ENCODE measurements at regions not wholly inside any gene's neighbourhood (a gene's known extent, or its start where the extent isn't known, plus 50 kb on each side); places are given as distances from the start of the nearest gene placed in this dataset.

DNA sequence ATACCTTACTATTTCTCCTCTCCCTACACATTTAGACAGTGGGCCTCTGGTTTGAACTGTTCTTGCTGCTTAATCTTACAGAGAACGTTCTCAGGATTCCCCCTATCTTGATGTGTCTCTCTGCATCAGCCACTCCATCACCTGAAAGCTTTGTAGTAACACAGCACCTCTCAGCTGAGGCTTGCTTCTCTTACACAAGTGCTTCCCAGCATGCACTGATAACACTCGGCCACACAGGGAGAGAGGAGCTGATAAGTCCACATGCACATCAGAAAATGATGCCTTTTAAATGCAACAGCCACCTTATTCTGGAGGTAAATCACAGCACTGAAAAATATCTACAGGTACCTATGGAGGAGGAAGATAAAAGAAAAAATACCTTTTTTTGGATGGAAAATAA lies 192.2 kb upstream of the TSHZ3 start:
- no peak overlapping the region for H3K27ac Mint-ChIP-seq
- H3K36me3 Mint-ChIP-seq (ENCODE audit: low read depth), result no peaks in the 10 kb centered on the region
- CTCF ChIA-PET, result no interaction called here
- H3K4me3 Mint-ChIP-seq, result no peak overlapping the region
- DNase-seq (no peak), ATAC-seq (no peak)
- TF ChIP-seq, protein P1, sequence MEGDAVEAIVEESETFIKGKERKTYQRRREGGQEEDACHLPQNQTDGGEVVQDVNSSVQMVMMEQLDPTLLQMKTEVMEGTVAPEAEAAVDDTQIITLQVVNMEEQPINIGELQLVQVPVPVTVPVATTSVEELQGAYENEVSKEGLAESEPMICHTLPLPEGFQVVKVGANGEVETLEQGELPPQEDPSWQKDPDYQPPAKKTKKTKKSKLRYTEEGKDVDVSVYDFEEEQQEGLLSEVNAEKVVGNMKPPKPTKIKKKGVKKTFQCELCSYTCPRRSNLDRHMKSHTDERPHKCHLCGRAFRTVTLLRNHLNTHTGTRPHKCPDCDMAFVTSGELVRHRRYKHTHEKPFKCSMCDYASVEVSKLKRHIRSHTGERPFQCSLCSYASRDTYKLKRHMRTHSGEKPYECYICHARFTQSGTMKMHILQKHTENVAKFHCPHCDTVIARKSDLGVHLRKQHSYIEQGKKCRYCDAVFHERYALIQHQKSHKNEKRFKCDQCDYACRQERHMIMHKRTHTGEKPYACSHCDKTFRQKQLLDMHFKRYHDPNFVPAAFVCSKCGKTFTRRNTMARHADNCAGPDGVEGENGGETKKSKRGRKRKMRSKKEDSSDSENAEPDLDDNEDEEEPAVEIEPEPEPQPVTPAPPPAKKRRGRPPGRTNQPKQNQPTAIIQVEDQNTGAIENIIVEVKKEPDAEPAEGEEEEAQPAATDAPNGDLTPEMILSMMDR (IDR thresholded peaks at IDR 0.05), result no peak
- intact Hi-C loops (cut with micrococcal nuclease), result no loop called here
- H3K4me1 Mint-ChIP-seq (ENCODE audit: low read depth), result no peaks in the 10 kb centered on the region
- H3K9me3 Mint-ChIP-seq, result peaks cover 6% of the 10 kb centered on the region
- peaks cover 5% of the 10 kb centered on the region for H3K27me3 Mint-ChIP-seq
- POLR2A ChIA-PET, result no interaction called here

DNA sequence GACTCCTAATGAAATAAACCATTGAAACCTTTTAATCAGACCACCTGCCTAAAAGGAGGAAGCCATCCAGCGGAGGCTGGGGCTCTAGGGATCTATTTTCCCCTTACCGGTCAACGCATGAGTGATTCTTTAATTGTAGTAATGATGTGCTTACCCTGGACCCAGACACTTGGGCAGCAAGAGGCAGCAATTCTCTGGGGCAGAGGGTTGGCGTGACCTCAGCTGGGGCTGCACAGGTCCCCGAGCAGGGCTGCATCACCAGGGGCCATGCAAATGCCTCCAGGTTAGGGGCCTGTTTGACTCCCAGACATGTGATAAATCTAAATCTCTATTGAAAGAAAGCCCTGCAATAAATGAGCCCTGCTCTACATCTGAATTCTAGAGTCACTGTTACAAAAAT lies 194.2 kb upstream of the TSHZ3 start:
- intact Hi-C loops (cut with micrococcal nuclease), result no loop called here
- POLR2A ChIA-PET, result no interaction called here
- Mint-ChIP-seq H3K4me3 (no peak overlapping the region), H3K36me3 (ENCODE audit: low read depth) (no peaks in the 10 kb centered on the region), H3K27me3 (peaks cover 5% of the 10 kb centered on the region), H3K27ac (no peak overlapping the region), H3K4me1 (ENCODE audit: low read depth) (no peaks in the 10 kb centered on the region), H3K9me3 (no peaks in the 10 kb centered on the region)
- TF ChIP-seq, protein P1 (IDR thresholded peaks at IDR 0.05), result no peak
- CTCF ChIA-PET, result no interaction called here
- no peak for DNase-seq
- ATAC-seq, result no peak

DNA sequence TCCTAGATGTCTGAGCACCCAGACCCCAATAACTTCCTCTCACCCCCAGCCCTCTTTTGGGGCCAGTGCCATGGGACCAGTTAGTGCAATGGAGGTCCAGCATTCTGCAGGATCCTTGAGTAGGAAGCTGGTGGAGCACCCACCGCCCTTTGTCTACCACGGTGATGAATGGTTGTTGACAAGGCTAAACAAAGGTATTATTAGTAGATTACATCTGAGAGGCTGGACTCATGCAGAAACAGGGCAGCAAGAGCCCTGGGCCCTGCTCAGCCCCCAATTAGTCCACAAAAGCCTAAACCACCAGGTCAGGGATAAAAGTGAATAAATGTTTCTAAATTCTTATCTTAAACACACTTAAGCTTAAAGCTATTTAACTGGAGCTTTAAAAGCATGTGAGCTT lies 196.5 kb upstream of the TSHZ3 start:
- ATAC-seq, result no peak
- Mint-ChIP-seq H3K27ac (no peak overlapping the region), H3K9me3 (no peaks in the 10 kb centered on the region), H3K4me3 (no peak overlapping the region), H3K36me3 (ENCODE audit: low read depth) (no peaks in the 10 kb centered on the region), H3K27me3 (peaks cover 5% of the 10 kb centered on the region), H3K4me1 (ENCODE audit: low read depth) (no peaks in the 10 kb centered on the region)
- intact Hi-C loops (cut with micrococcal nuclease), result no loop called here
- TF ChIP-seq, protein P1 (IDR thresholded peaks at IDR 0.05), result no peak
- CTCF ChIA-PET, result no interaction called here
- no peak for DNase-seq
- POLR2A ChIA-PET, result no interaction called here

DNA sequence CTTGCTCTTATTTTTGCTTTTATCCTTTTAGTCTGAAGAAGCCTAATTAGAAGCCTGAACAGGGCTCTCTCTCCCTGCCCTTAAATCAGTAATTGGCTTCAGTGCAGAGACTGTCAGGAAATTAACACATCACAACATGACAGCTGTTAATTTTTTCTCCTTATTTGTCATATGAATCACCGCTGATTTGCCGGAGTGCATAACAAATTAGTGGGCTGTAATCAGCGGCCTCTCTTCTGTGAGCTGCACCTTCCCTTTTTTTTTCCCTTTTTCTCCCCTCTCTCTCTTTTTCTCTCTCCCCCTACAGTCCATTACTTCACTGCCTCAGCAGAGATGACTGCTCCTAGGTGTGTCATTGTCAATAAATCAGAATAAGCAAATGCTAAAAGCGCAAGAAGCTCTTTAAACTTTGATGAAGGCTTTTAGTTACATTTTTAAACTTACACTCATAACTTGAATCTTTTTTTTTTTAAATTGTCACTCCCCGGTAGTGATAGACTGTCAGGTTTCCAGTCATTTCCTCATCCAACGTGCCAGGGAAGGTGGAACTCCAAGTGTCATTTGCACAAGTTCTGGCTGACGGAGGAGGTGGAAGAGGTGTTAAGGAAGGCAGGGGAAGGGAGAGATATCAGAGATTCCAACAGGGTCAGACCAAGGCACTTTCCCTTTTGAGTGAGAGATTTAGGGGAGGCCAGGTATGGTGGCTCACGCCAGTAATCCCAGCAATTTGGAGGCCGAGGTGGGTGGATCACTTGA lies 197.1 kb upstream of the TSHZ3 start:
- Mint-ChIP-seq H3K36me3 (ENCODE audit: low read depth) (no peaks in the 10 kb centered on the region), H3K27me3 (peaks cover 2% of the 10 kb centered on the region), H3K9me3 (no peaks in the 10 kb centered on the region), H3K4me1 (ENCODE audit: low read depth) (no peaks in the 10 kb centered on the region), H3K4me3 (no peak overlapping the region), H3K27ac (no peak overlapping the region)
- intact Hi-C loops (cut with micrococcal nuclease), result no loop called here
- ATAC-seq, result no peak
- TF ChIP-seq, protein P1 (IDR thresholded peaks at IDR 0.05), result no peak
- POLR2A ChIA-PET, result no interaction called here
- no peak for DNase-seq
- CTCF ChIA-PET, result no interaction called here

DNA sequence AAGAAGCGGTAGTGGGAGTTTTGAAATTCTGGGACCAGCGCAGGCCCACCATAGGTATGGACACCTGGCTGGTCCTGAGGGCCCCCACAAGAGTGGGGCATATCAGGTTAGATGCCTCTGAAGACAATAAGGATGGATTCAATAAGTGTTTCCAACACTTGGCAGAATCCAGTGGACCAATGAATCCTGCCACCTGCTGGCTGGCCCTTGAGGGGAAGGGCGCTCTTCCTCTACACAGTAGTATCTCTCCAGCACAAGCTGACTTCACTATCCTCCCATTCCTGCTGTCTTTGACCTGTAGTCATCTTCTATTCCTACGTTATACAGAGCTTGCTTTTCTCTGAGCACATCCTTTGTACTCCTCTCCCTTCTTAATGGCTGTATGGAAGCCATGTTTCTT lies 199.7 kb upstream of the TSHZ3 start:
- ChIA-PET POLR2A (interaction anchor here (1.5 kb wide), 1 partner anchor 9 kb away, joined by 3 read pairs; no protein-coding TSS in a partner anchor), CTCF (no interaction called here)
- Mint-ChIP-seq H3K4me3 (no peak overlapping the region), H3K36me3 (ENCODE audit: low read depth) (no peaks in the 10 kb centered on the region), H3K4me1 (ENCODE audit: low read depth) (no peaks in the 10 kb centered on the region), H3K27me3 (no peaks in the 10 kb centered on the region), H3K27ac (no peak overlapping the region), H3K9me3 (no peaks in the 10 kb centered on the region)
- no peak for ATAC-seq
- intact Hi-C loops (cut with micrococcal nuclease), result no loop called here
- TF ChIP-seq, protein P1 (IDR thresholded peaks at IDR 0.05), result no peak
- DNase-seq, result no peak
